ENCODE measurements at regions not wholly inside any gene's neighbourhood (a gene's known extent, or its start where the extent isn't known, plus 50 kb on each side); places are given as distances from the start of the nearest gene placed in this dataset.
"Not testable (repeated sequence)": the region's sequence is repeated elsewhere in the genome, so short reads cannot be mapped to it uniquely, and the experiment has no call there.

GRCh38 chr14:50022661-50023060 lies 93.7 kb downstream of the VCPKMT start:
- no peak for TF ChIP-seq POLR2AphosphoS5 (IDR thresholded peaks at IDR 0.05; ENCODE audit: borderline replicate concordance, low read depth, low read length)
- TF ChIP-seq EZH2 (IDR thresholded peaks at IDR 0.05): no peak
- TF ChIP-seq FOXP2 (optimal IDR thresholded peaks at IDR 0.05; ENCODE audit: control extremely low read depth, extremely low read length, insufficient read depth): no peak
- no peak overlapping the region for H3K4me3 ChIP-seq
- H3K27ac ChIP-seq: no peak overlapping the region
- H3K36me3 ChIP-seq (ENCODE audit: insufficient read depth, low read length): no peaks in the 10 kb centered on the region
- no peaks in the 10 kb centered on the region for H3K9me3 ChIP-seq (ENCODE audit: low read depth, low read length)
- no peak overlapping the region for H3K9ac ChIP-seq (ENCODE audit: insufficient read length)
- DNase-seq (ENCODE audit: low read depth, low spot score): no peak

- Histone ChIP-seq H3K9me3 (ENCODE audit: low read depth, low read length) (no peaks in the 10 kb centered on the region), H3K27ac (peak overlapping the region; percentile 73), H3K36me3 (ENCODE audit: insufficient read depth, low read length) (no peaks in the 10 kb centered on the region), H3K4me3 (peak overlapping the region; percentile 42), H3K9ac (ENCODE audit: insufficient read length) (no peak overlapping the region)
- TF ChIP-seq FOXP2 (optimal IDR thresholded peaks at IDR 0.05; ENCODE audit: control extremely low read depth, extremely low read length, insufficient read depth) (no peak), EZH2 (IDR thresholded peaks at IDR 0.05) (no peak), POLR2AphosphoS5 (IDR thresholded peaks at IDR 0.05; ENCODE audit: borderline replicate concordance, low read depth, low read length) (no peak)
- no peak for DNase-seq (ENCODE audit: low read depth, low spot score)
Observed at GRCh38 chr14:50023671-50024490, 92.5 kb downstream of the VCPKMT start.

- no peak overlapping the region for H3K27ac ChIP-seq
- H3K4me3 ChIP-seq: no peak overlapping the region
- TF ChIP-seq POLR2AphosphoS5 (IDR thresholded peaks at IDR 0.05; ENCODE audit: borderline replicate concordance, low read depth, low read length) (no peak), FOXP2 (optimal IDR thresholded peaks at IDR 0.05; ENCODE audit: control extremely low read depth, extremely low read length, insufficient read depth) (no peak), EZH2 (IDR thresholded peaks at IDR 0.05) (no peak)
- no peak overlapping the region for H3K9ac ChIP-seq (ENCODE audit: insufficient read length)
- H3K9me3 ChIP-seq (ENCODE audit: low read depth, low read length): no peaks in the 10 kb centered on the region
- DNase-seq (ENCODE audit: low read depth, low spot score): no peak
- no peaks in the 10 kb centered on the region for H3K36me3 ChIP-seq (ENCODE audit: insufficient read depth, low read length)
Observed at GRCh38 chr14:50025073-50025472, 91.3 kb downstream of the VCPKMT start.

GRCh38 chr14:50025776-50026175 lies 90.6 kb downstream of the VCPKMT start:
- Histone ChIP-seq H3K4me3 (no peak overlapping the region), H3K9ac (ENCODE audit: insufficient read length) (no peak overlapping the region), H3K27ac (no peak overlapping the region), H3K9me3 (ENCODE audit: low read depth, low read length) (no peaks in the 10 kb centered on the region), H3K36me3 (ENCODE audit: insufficient read depth, low read length) (no peaks in the 10 kb centered on the region)
- no peak for TF ChIP-seq EZH2 (IDR thresholded peaks at IDR 0.05)
- TF ChIP-seq FOXP2 (optimal IDR thresholded peaks at IDR 0.05; ENCODE audit: control extremely low read depth, extremely low read length, insufficient read depth): no peak
- no peak for TF ChIP-seq POLR2AphosphoS5 (IDR thresholded peaks at IDR 0.05; ENCODE audit: borderline replicate concordance, low read depth, low read length)
- DNase-seq (ENCODE audit: low read depth, low spot score): no peak

- no peak overlapping the region for H3K9ac ChIP-seq (ENCODE audit: insufficient read length)
- DNase-seq (ENCODE audit: low read depth, low spot score): no peak
- no peak overlapping the region for H3K4me3 ChIP-seq
- no peaks in the 10 kb centered on the region for H3K36me3 ChIP-seq (ENCODE audit: insufficient read depth, low read length)
- TF ChIP-seq FOXP2 (optimal IDR thresholded peaks at IDR 0.05; ENCODE audit: control extremely low read depth, extremely low read length, insufficient read depth) (no peak), POLR2AphosphoS5 (IDR thresholded peaks at IDR 0.05; ENCODE audit: borderline replicate concordance, low read depth, low read length) (no peak), EZH2 (IDR thresholded peaks at IDR 0.05) (no peak)
- H3K9me3 ChIP-seq (ENCODE audit: low read depth, low read length): no peaks in the 10 kb centered on the region
- no peak overlapping the region for H3K27ac ChIP-seq
Observed at GRCh38 chr14:50026396-50026795, 90.0 kb downstream of the VCPKMT start.

- no peak for TF ChIP-seq POLR2AphosphoS5 (IDR thresholded peaks at IDR 0.05; ENCODE audit: borderline replicate concordance, low read depth, low read length)
- TF ChIP-seq FOXP2 (optimal IDR thresholded peaks at IDR 0.05; ENCODE audit: control extremely low read depth, extremely low read length, insufficient read depth): no peak
- TF ChIP-seq EZH2 (IDR thresholded peaks at IDR 0.05): no peak
Observed at GRCh38 chr14:50027816-50028215, 88.6 kb downstream of the VCPKMT start.

GRCh38 chr14:50028458-50028857 lies 87.9 kb downstream of the VCPKMT start:
- no peaks in the 10 kb centered on the region for H3K9me3 ChIP-seq (ENCODE audit: low read depth, low read length)
- DNase-seq (ENCODE audit: low read depth, low spot score): no peak
- H3K4me3 ChIP-seq: no peak overlapping the region
- no peak overlapping the region for H3K9ac ChIP-seq (ENCODE audit: insufficient read length)
- TF ChIP-seq EZH2 (IDR thresholded peaks at IDR 0.05) (no peak), POLR2AphosphoS5 (IDR thresholded peaks at IDR 0.05; ENCODE audit: borderline replicate concordance, low read depth, low read length) (no peak), FOXP2 (optimal IDR thresholded peaks at IDR 0.05; ENCODE audit: control extremely low read depth, extremely low read length, insufficient read depth) (no peak)
- no peak overlapping the region for H3K27ac ChIP-seq
- H3K36me3 ChIP-seq (ENCODE audit: insufficient read depth, low read length): no peaks in the 10 kb centered on the region

More at GRCh38 chr14:50027816-50028215, 88.6 kb downstream of the VCPKMT start:
- no peak overlapping the region for H3K9ac ChIP-seq (ENCODE audit: insufficient read length)
- DNase-seq (ENCODE audit: low read depth, low spot score): no peak
- no peaks in the 10 kb centered on the region for H3K36me3 ChIP-seq (ENCODE audit: insufficient read depth, low read length)
- H3K27ac ChIP-seq: no peak overlapping the region
- H3K4me3 ChIP-seq: no peak overlapping the region
- H3K9me3 ChIP-seq (ENCODE audit: low read depth, low read length): no peaks in the 10 kb centered on the region

- H3K36me3 ChIP-seq (ENCODE audit: insufficient read depth, low read length): no peaks in the 10 kb centered on the region
- no peak overlapping the region for H3K4me3 ChIP-seq
- TF ChIP-seq EZH2 (IDR thresholded peaks at IDR 0.05) (no peak), FOXP2 (optimal IDR thresholded peaks at IDR 0.05; ENCODE audit: control extremely low read depth, extremely low read length, insufficient read depth) (no peak), POLR2AphosphoS5 (IDR thresholded peaks at IDR 0.05; ENCODE audit: borderline replicate concordance, low read depth, low read length) (no peak)
- H3K9ac ChIP-seq (ENCODE audit: insufficient read length): no peak overlapping the region
- H3K9me3 ChIP-seq (ENCODE audit: low read depth, low read length): no peaks in the 10 kb centered on the region
- DNase-seq (ENCODE audit: low read depth, low spot score): no peak
- no peak overlapping the region for H3K27ac ChIP-seq
Observed at GRCh38 chr14:50030036-50030435, 86.3 kb downstream of the VCPKMT start.

GRCh38 chr14:50030911-50031310 lies 85.5 kb downstream of the VCPKMT start:
- DNase-seq (ENCODE audit: low read depth, low spot score); H3K9me3 ChIP-seq (ENCODE audit: low read depth, low read length); H3K9ac ChIP-seq (ENCODE audit: insufficient read length); H3K36me3 ChIP-seq (ENCODE audit: insufficient read depth, low read length); H3K27ac ChIP-seq; H3K4me3 ChIP-seq: not testable (repeated sequence)

All from SK-N-MC (cell line).